Stomach (tissue), 4 donors: ENCODE measurements at regions not wholly inside any gene's neighbourhood (a gene's known extent, or its start where the extent isn't known, plus 50 kb on each side); places are given as distances from the start of the nearest gene placed in this dataset.

ENCODE experiments used
- EP300 ChIP-seq: sonication (generic); formaldehyde crosslinking; IDR thresholded peaks from one replicate; pipeline ENCODE4 v1.6.1; 2017; ENCODE audit warnings: antibody characterized with exemption
- POLR2AphosphoS5 ChIP-seq, 3 donors: sonication (generic); formaldehyde crosslinking; IDR thresholded peaks; one replicate each; pipeline ENCODE4 v1.6.1; 2016; ENCODE audit warnings: antibody characterized with exemption in 3 of 3

DNA sequence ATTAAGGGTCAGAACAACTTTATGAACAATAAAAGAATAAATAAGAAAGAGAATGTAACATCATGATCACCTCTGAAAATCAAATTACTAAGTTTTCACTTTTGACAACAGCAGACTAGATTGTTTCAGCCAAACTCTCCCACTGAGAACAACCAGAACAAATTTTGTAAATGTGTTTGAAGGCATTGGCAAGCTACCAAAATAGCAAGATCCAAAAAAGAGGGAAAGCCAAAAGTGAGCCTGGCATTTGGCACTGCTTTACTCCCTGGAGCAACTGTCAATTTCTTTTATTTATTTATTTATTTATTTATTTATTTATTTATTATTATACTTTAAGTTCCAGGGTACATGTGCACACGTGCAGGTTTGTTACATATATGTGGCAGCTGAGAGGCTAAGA is 67.2 kb downstream of the CFAP44 start:
- TF ChIP-seq POLR2AphosphoS5 (IDR thresholded peaks at IDR 0.05): no peak
- no peak for TF ChIP-seq EP300
